WTC11 (cell line): ENCODE measurements at regions not wholly inside any gene's neighbourhood (a gene's known extent, or its start where the extent isn't known, plus 50 kb on each side); places are given as distances from the start of the nearest gene placed in this dataset.

Experiments used
- ATAC-seq: fragments of 200-7000 bp; cut with Tn5 transposase; 2 replicates; pipeline ENCODE4 v1.10.0; 2021; ENCODE audit warnings: mild to moderate bottlenecking, moderate library complexity
- CTCF ChIA-PET: fragments of 300-600 bp; sonication (Branson Sonifier 250); formaldehyde crosslinking; loops from one replicate; lab custom pipeline; 2021; ENCODE audit warnings: antibody characterized with exemption; lab: Charles Lee
- POLR2A ChIA-PET: fragments of 350-600 bp; sonication (Branson Sonifier 250); formaldehyde crosslinking; loops from one replicate; lab custom pipeline; 2021; ENCODE audit warnings: antibody characterized with exemption; lab: Charles Lee
- DNase-seq: peaks from one replicate; pipeline ENCODE4 v3.0.0; 2021; ENCODE audit warnings: low spot score
- H3K27ac Mint-ChIP-seq: 2 replicates; pipeline ENCODE4 v1.8.0; 2021; ENCODE audit warnings: mixed read lengths
- H3K27me3 Mint-ChIP-seq: 2 replicates; pipeline ENCODE4 v1.8.0; 2021; ENCODE audit warnings: low read depth, mild to moderate bottlenecking, moderate library complexity, mixed read lengths
- H3K36me3 Mint-ChIP-seq: 2 replicates; pipeline ENCODE4 v1.8.0; 2021; ENCODE audit warnings: mixed read lengths
- H3K4me1 Mint-ChIP-seq: 2 replicates; pipeline ENCODE4 v1.8.0; 2022; ENCODE audit warnings: mixed read lengths
- H3K4me3 Mint-ChIP-seq: 2 replicates; pipeline ENCODE4 v1.8.0; 2021; ENCODE audit warnings: mild to moderate bottlenecking, moderate library complexity, mixed read lengths
- H3K9me3 Mint-ChIP-seq: 2 replicates; pipeline ENCODE4 v1.8.0; 2021; ENCODE audit warnings: mixed read lengths
- AFF4 ChIP-seq: sonication (generic); formaldehyde crosslinking; IDR thresholded peaks from 2 replicates; pipeline ENCODE4 v1.8.1; 2023; ENCODE audit warnings: mild to moderate bottlenecking, missing genetic modification reagents, borderline replicate concordance
- ATF3 ChIP-seq: sonication (generic); formaldehyde crosslinking; conservative IDR thresholded peaks from 2 replicates; pipeline ENCODE4 v1.8.1; 2022; ENCODE audit warnings: mild to moderate bottlenecking, missing genetic modification reagents
- ATF6 ChIP-seq: sonication (generic); formaldehyde crosslinking; IDR thresholded peaks from 2 replicates; pipeline ENCODE4 v1.8.1; 2023; ENCODE audit warnings: mild to moderate bottlenecking, missing genetic modification reagents
- CBFB ChIP-seq: sonication (generic); formaldehyde crosslinking; IDR thresholded peaks from 2 replicates; pipeline ENCODE4 v1.8.1; 2022; ENCODE audit warnings: mild to moderate bottlenecking, low read depth, missing genetic modification reagents
- FOXP1 ChIP-seq: sonication (generic); formaldehyde crosslinking; IDR thresholded peaks from 2 replicates; pipeline ENCODE4 v1.8.0; 2022; ENCODE audit warnings: missing genetic modification reagents, mild to moderate bottlenecking, moderate library complexity, borderline replicate concordance
- GRHL2 ChIP-seq: fragments of 250-450 bp; sonication (Bioruptor Pico); IDR thresholded peaks from 2 replicates; pipeline ENCODE4 v1.8.0; 2022; ENCODE audit warnings: mild to moderate bottlenecking, moderate library complexity; ENCODE audit not compliant: insufficient replicate concordance, severe bottlenecking
- IRF1 ChIP-seq: sonication (generic); formaldehyde crosslinking; IDR thresholded peaks from 2 replicates; pipeline ENCODE4 v1.8.0; 2023; ENCODE audit warnings: missing genetic modification reagents
- MLX ChIP-seq: sonication (generic); formaldehyde crosslinking; IDR thresholded peaks from 2 replicates; pipeline ENCODE4 v1.8.1; 2023; ENCODE audit warnings: mild to moderate bottlenecking, missing genetic modification reagents, moderate library complexity
- MXD4 ChIP-seq: fragments of 250-450 bp; sonication (Bioruptor Pico); IDR thresholded peaks from 2 replicates; pipeline ENCODE4 v1.8.0; 2021; ENCODE audit warnings: mild to moderate bottlenecking, moderate library complexity, borderline replicate concordance
- MYBL2 ChIP-seq: sonication (generic); formaldehyde crosslinking; IDR thresholded peaks from 2 replicates; pipeline ENCODE4 v1.8.1; 2023; ENCODE audit warnings: mild to moderate bottlenecking, moderate library complexity, missing genetic modification reagents
- NFATC4 ChIP-seq: fragments of 250-450 bp; sonication (Bioruptor Pico); IDR thresholded peaks from 2 replicates; pipeline ENCODE4 v1.9.0; 2021; ENCODE audit warnings: mild to moderate bottlenecking
- NR1H2 ChIP-seq: sonication (generic); formaldehyde crosslinking; IDR thresholded peaks from 2 replicates; pipeline ENCODE4 v1.9.0; 2021; ENCODE audit warnings: mild to moderate bottlenecking, moderate library complexity, missing genetic modification reagents
- OVOL2 ChIP-seq: fragments of 250-450 bp; sonication (Bioruptor Pico); IDR thresholded peaks from 2 replicates; pipeline ENCODE4 v1.9.0; 2021; ENCODE audit warnings: mild to moderate bottlenecking, borderline replicate concordance
- ZMAT4 ChIP-seq: fragments of 250-450 bp; sonication (Bioruptor Pico); IDR thresholded peaks from 2 replicates; pipeline ENCODE4 v1.9.0; 2021; ENCODE audit warnings: mild to moderate bottlenecking
- ZNF138 ChIP-seq: sonication (generic); formaldehyde crosslinking; conservative IDR thresholded peaks from 2 replicates; pipeline ENCODE4 v1.8.1; 2022; ENCODE audit warnings: mild to moderate bottlenecking, moderate library complexity, missing genetic modification reagents
- ZNF232 ChIP-seq: sonication (generic); formaldehyde crosslinking; IDR thresholded peaks from 2 replicates; pipeline ENCODE4 v1.8.0; 2022; ENCODE audit warnings: mild to moderate bottlenecking, missing genetic modification reagents
- ZNF263 ChIP-seq: sonication (generic); formaldehyde crosslinking; IDR thresholded peaks from 2 replicates; pipeline ENCODE4 v1.8.1; 2022; ENCODE audit warnings: low read depth, mild to moderate bottlenecking, moderate library complexity, missing genetic modification reagents
- ZNF396 ChIP-seq: fragments of 250-450 bp; sonication (Bioruptor Pico); IDR thresholded peaks from 2 replicates; pipeline ENCODE4 v1.8.0; 2021; ENCODE audit warnings: mild to moderate bottlenecking, moderate library complexity, borderline replicate concordance
- ZNF416 ChIP-seq: fragments of 250-450 bp; sonication (Bioruptor Pico); IDR thresholded peaks from 2 replicates; pipeline ENCODE4 v1.9.0; 2021; ENCODE audit warnings: mild to moderate bottlenecking, inconsistent platforms
- ZNF425 ChIP-seq: fragments of 250-450 bp; sonication (Bioruptor Pico); conservative IDR thresholded peaks from 2 replicates; pipeline ENCODE4 v1.9.0; 2021; ENCODE audit warnings: mild to moderate bottlenecking
- ZNF532 ChIP-seq: fragments of 250-450 bp; sonication (Bioruptor Pico); IDR thresholded peaks from 2 replicates; pipeline ENCODE4 v1.9.0; 2021; ENCODE audit warnings: mild to moderate bottlenecking, borderline replicate concordance
- ZNF671 ChIP-seq: fragments of 250-450 bp; sonication (Bioruptor Pico); IDR thresholded peaks from 2 replicates; pipeline ENCODE4 v1.8.0; 2021; ENCODE audit warnings: mild to moderate bottlenecking

- no peaks in the 10 kb centered on the region for H3K4me1 Mint-ChIP-seq
- H3K4me3 Mint-ChIP-seq, result no peak overlapping the region
- H3K9me3 Mint-ChIP-seq, result no peaks in the 10 kb centered on the region
- DNase-seq (no peak), ATAC-seq (no peak)
- H3K27me3 Mint-ChIP-seq, result peaks cover 4% of the 10 kb centered on the region
- POLR2A ChIA-PET, result no interaction called here
- TF ChIP-seq NR1H2 (no peak), ATF3 (CRISPR knock-in tag) (no peak), FOXP1 (no peak), ZNF263 (CRISPR knock-in tag) (no peak), CBFB (CRISPR knock-in tag) (no peak), ATF6 (CRISPR knock-in tag) (no peak), ZNF396 (CRISPR knock-in tag) (no peak), ZNF425 (CRISPR knock-in tag) (no peak), OVOL2 (CRISPR knock-in tag) (no peak), ZMAT4 (no peak), ZNF671 (CRISPR knock-in tag) (no peak)
- CTCF ChIA-PET, result no interaction called here
- no peaks in the 10 kb centered on the region for H3K36me3 Mint-ChIP-seq
- no peak overlapping the region for H3K27ac Mint-ChIP-seq
These were observed 142.7 kb downstream of the CCDC71L start for GRCh38 chr7:106518239-106518638.

GRCh38 chr7:106517508-106517907 lies 143.4 kb downstream of the CCDC71L start:
- DNase-seq (no peak), ATAC-seq (no peak)
- peaks cover 4% of the 10 kb centered on the region for H3K27me3 Mint-ChIP-seq
- CTCF ChIA-PET, result no interaction called here
- POLR2A ChIA-PET, result no interaction called here
- H3K36me3 Mint-ChIP-seq, result no peaks in the 10 kb centered on the region
- no peaks in the 10 kb centered on the region for H3K4me1 Mint-ChIP-seq
- H3K27ac Mint-ChIP-seq, result no peak overlapping the region
- H3K9me3 Mint-ChIP-seq, result no peaks in the 10 kb centered on the region
- H3K4me3 Mint-ChIP-seq, result no peak overlapping the region
- no peak for TF ChIP-seq ZNF138
- no peak for TF ChIP-seq OVOL2 (CRISPR knock-in tag)
- TF ChIP-seq CBFB (CRISPR knock-in tag), result no peak
- TF ChIP-seq MYBL2 (CRISPR knock-in tag), result no peak
- no peak for TF ChIP-seq ZNF416
- TF ChIP-seq ZNF232 (CRISPR knock-in tag), result no peak
- no peak for TF ChIP-seq GRHL2 (CRISPR knock-in tag)
- no peak for TF ChIP-seq IRF1 (CRISPR knock-in tag)
- TF ChIP-seq MXD4 (CRISPR knock-in tag), result no peak
- no peak for TF ChIP-seq ZNF532 (CRISPR knock-in tag)
- no peak for TF ChIP-seq MLX (CRISPR knock-in tag)
- no peak for TF ChIP-seq NFATC4 (CRISPR knock-in tag)
- TF ChIP-seq AFF4 (CRISPR knock-in tag), result no peak
